ENCODE measurements at regions not wholly inside any gene's neighbourhood (a gene's known extent, or its start where the extent isn't known, plus 50 kb on each side); places are given as distances from the start of the nearest gene placed in this dataset.
"Not testable (repeated sequence)": the region's sequence is repeated elsewhere in the genome, so short reads cannot be mapped to it uniquely, and the experiment has no call there.

GRCh38 chr13:39929583-39929982 lies 274.1 kb downstream of the COG6 start:
- DNase-seq (ENCODE audit: low read depth), result no peak
- no peak for TF ChIP-seq CTCF (conservative IDR thresholded peaks at IDR 0.05; ENCODE audit: low read depth, low read length)
- H3K4me3 ChIP-seq (ENCODE audit: low read depth, low read length), result no peak overlapping the region

- no peak for DNase-seq (ENCODE audit: low read depth)
- no peak for TF ChIP-seq CTCF (conservative IDR thresholded peaks at IDR 0.05; ENCODE audit: low read depth, low read length)
These were observed 274.6 kb downstream of the COG6 start for GRCh38 chr13:39930060-39930459.

GRCh38 chr13:39930544-39931444 lies 275.3 kb downstream of the COG6 start:
- no peak overlapping the region for H3K4me3 ChIP-seq (ENCODE audit: low read depth, low read length)
- DNase-seq (ENCODE audit: low read depth), result no peak
- TF ChIP-seq CTCF (conservative IDR thresholded peaks at IDR 0.05; ENCODE audit: low read depth, low read length), result no peak

More at GRCh38 chr13:39930060-39930459, 274.6 kb downstream of the COG6 start:
- no peak overlapping the region for H3K4me3 ChIP-seq (ENCODE audit: low read depth, low read length)

GRCh38 chr13:39931505-39931904 lies 276.0 kb downstream of the COG6 start:
- no peak for TF ChIP-seq CTCF (conservative IDR thresholded peaks at IDR 0.05; ENCODE audit: low read depth, low read length)
- no peak for DNase-seq (ENCODE audit: low read depth)
- H3K4me3 ChIP-seq (ENCODE audit: low read depth, low read length), result no peak overlapping the region

GRCh38 chr13:39932514-39932913 lies 277.1 kb downstream of the COG6 start:
- not testable (repeated sequence) for DNase-seq (ENCODE audit: low read depth); H3K4me3 ChIP-seq (ENCODE audit: low read depth, low read length)

GRCh38 chr13:39935155-39935554 lies 279.7 kb downstream of the COG6 start:
- DNase-seq (ENCODE audit: low read depth), result no peak
- H3K4me3 ChIP-seq (ENCODE audit: low read depth, low read length), result no peak overlapping the region
- TF ChIP-seq CTCF (conservative IDR thresholded peaks at IDR 0.05; ENCODE audit: low read depth, low read length), result no peak

GRCh38 chr13:39938596-39938995 lies 283.1 kb downstream of the COG6 start:
- TF ChIP-seq CTCF (conservative IDR thresholded peaks at IDR 0.05; ENCODE audit: low read depth, low read length), result no peak
- DNase-seq (ENCODE audit: low read depth), result no peak
- no peak overlapping the region for H3K4me3 ChIP-seq (ENCODE audit: low read depth, low read length)

Measured in choroid plexus epithelial cell (primary cell).